Prostate gland (tissue), 2 donors: ENCODE measurements at regions not wholly inside any gene's neighbourhood (a gene's known extent, or its start where the extent isn't known, plus 50 kb on each side); places are given as distances from the start of the nearest gene placed in this dataset.

Source experiments
- CTCF ChIP-seq, 4 experiments: fragments of 200-600 bp in 2 of 4; fragments of 450-650 bp in 2 of 4; sonication (generic) in 2 of 4; IDR thresholded peaks; 1 replicate in 3 of 4; 2 replicates in 1 of 4; pipeline ENCODE4 v1.5.1; 2016 to 2019; ENCODE audit warnings: antibody characterized with exemption in 4 of 4, mild to moderate bottlenecking in 2 of 4, moderate library complexity in 2 of 4
- POLR2A ChIP-seq: fragments of 450-650 bp; IDR thresholded peaks from one replicate; pipeline ENCODE4 v1.6.1; 2016; ENCODE audit warnings: antibody characterized with exemption, mild to moderate bottlenecking

DNA sequence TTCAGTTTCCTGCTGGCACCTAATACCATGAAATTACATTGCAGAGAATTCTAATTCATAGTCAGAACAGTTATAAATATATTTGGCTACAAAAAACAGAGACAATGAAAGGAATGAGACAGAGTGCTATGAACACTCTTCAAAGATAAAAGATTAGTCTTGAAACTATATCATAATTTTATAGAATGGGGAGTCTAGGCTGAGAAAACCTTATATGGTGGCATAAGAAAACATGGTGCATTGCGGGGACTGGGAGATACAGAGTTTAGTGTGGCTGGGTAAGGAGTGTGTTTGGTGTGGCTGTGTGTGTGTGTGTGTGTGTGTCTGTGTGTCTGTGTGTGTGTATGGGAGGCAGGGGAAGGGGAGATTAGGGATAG lies 64.5 kb upstream of the CTLA4 start:
- TF ChIP-seq CTCF (IDR thresholded peaks at IDR 0.05) (no peak), POLR2A (no peak)
